GM12892 (cell line): ENCODE measurements at regions not wholly inside any gene's neighbourhood (a gene's known extent, or its start where the extent isn't known, plus 50 kb on each side); places are given as distances from the start of the nearest gene placed in this dataset.

Source experiments
- POLR2A ChIP-seq: IDR thresholded peaks from 2 replicates; pipeline ENCODE4 v1.6.1; 2011; ENCODE audit warnings: low read depth, low read length, control low read depth
- POLR2AphosphoS5 ChIP-seq: IDR thresholded peaks from 2 replicates; pipeline ENCODE4 v1.6.1; 2011; ENCODE audit warnings: low read depth, low read length, control low read depth
- TAF1 ChIP-seq: IDR thresholded peaks from 2 replicates; pipeline ENCODE4 v1.6.1; 2011; ENCODE audit warnings: low read depth, mild to moderate bottlenecking, control low read depth, low read length, borderline replicate concordance

DNA sequence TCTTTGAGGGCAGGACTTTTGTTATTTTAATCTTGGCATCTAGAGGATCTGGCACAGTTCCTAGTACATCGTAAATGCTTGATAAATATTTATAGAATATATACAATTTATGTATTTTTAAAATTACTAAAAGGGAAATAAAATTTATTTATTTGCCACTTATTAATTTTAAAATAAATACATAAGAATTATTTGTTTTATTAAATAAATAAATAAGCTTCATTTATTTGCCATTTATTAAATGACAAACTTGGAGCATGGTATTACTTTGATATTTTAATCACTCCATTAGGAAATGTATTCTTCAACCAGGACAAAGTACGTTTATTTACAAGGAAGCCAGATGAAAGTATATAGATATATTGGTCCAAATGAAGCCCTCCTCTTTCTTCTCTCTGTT is 118.7 kb upstream of the LRIG3 start:
- TF ChIP-seq POLR2AphosphoS5 (no peak), POLR2A (no peak), TAF1 (no peak)
